Thyroid gland (tissue), 4 donors: ENCODE measurements at regions not wholly inside any gene's neighbourhood (a gene's known extent, or its start where the extent isn't known, plus 50 kb on each side); places are given as distances from the start of the nearest gene placed in this dataset.
"Not testable (repeated sequence)": the region's sequence is repeated elsewhere in the genome, so short reads cannot be mapped to it uniquely, and the experiment has no call there.

Experiments used
- DNase-seq, 2 donors: peaks; one replicate each; pipeline ENCODE4 v3.0.0-alpha.2; 2019
- H3K27ac ChIP-seq, 3 donors: fragments of 200-600 bp; sonication (generic); 1 replicate in 2 of 3; 2 replicates in 1 of 3; pipeline ENCODE4 v1.5.1; 2016 to 2019; ENCODE audit warnings: mild to moderate bottlenecking in 1 of 3, moderate library complexity in 1 of 3
- H3K27me3 ChIP-seq: fragments of 200-600 bp; sonication (generic); one replicate; pipeline ENCODE4 v1.5.1; 2019
- H3K36me3 ChIP-seq, 2 donors: fragments of 200-600 bp; sonication (generic); one replicate each; pipeline ENCODE4 v1.5.1; 2016 to 2019
- H3K4me1 ChIP-seq, 2 donors: fragments of 200-600 bp; sonication (generic); one replicate each; pipeline ENCODE4 v1.5.1; 2017 to 2019
- H3K4me3 ChIP-seq, 3 donors: fragments of 200-600 bp; sonication (generic); replicated peaks in 1 of 3; 1 replicate in 2 of 3; 2 replicates in 1 of 3; pipeline ENCODE4 v1.5.1; 2016; ENCODE audit warnings: mild to moderate bottlenecking in 1 of 3
- H3K9me3 ChIP-seq: fragments of 200-600 bp; sonication (generic); one replicate; pipeline ENCODE4 v1.5.1; 2017
- POLR2A ChIP-seq, 2 donors: fragments of 450-650 bp; IDR thresholded peaks; one replicate each; pipeline ENCODE4 v1.6.1; 2017; ENCODE audit warnings: antibody characterized with exemption in 2 of 2, mild to moderate bottlenecking in 2 of 2, moderate library complexity in 1 of 2
- WGBS, 2 donors: methylation state at CpG; one replicate each; pipeline ENCODE4 v1.1.5; 2017; 5-methylcytosine and 5-hydroxymethylcytosine counted together
- intact Hi-C: fragments of 100-400 bp; cut with DNase I; formaldehyde crosslinking; loops from one replicate; pipeline ENCODE4 v1.15.1; 2023
- TF ChIP-seq, protein P1 (sequence below), 6 experiments: fragments of 200-600 bp in 3 of 6; fragments of 450-650 bp in 3 of 6; sonication (generic) in 3 of 6; IDR thresholded peaks; one replicate each; pipeline ENCODE4 v1.5.1; 2016 to 2019; ENCODE audit warnings: antibody characterized with exemption in 6 of 6, mild to moderate bottlenecking in 2 of 6, inconsistent platforms in 1 of 6, moderate library complexity in 1 of 6

DNA sequence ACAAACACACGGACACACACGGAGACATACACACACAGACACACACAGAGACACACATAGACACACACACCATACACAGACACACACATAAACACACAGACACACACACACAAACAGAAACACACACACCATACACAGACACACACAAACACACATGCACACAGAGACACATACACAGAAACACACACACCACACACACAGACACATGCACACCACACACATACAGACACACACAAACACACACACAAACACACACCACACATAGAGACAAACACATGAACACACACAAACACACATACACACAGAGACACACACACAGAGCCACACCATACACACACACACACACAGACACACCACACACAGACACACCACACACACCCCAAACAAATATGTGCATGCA is 152.7 kb upstream of the FOXD4L5 start:
- no peaks in the 10 kb centered on the region for H3K4me1 ChIP-seq
- H3K36me3 ChIP-seq: no peaks in the 10 kb centered on the region
- intact Hi-C loops: no loop called here
- WGBS, 2 donors: 61 to 78% methylated on average over 2 of the region's 2 CpGs
- TF ChIP-seq, protein P1, sequence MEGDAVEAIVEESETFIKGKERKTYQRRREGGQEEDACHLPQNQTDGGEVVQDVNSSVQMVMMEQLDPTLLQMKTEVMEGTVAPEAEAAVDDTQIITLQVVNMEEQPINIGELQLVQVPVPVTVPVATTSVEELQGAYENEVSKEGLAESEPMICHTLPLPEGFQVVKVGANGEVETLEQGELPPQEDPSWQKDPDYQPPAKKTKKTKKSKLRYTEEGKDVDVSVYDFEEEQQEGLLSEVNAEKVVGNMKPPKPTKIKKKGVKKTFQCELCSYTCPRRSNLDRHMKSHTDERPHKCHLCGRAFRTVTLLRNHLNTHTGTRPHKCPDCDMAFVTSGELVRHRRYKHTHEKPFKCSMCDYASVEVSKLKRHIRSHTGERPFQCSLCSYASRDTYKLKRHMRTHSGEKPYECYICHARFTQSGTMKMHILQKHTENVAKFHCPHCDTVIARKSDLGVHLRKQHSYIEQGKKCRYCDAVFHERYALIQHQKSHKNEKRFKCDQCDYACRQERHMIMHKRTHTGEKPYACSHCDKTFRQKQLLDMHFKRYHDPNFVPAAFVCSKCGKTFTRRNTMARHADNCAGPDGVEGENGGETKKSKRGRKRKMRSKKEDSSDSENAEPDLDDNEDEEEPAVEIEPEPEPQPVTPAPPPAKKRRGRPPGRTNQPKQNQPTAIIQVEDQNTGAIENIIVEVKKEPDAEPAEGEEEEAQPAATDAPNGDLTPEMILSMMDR (IDR thresholded peaks at IDR 0.05): no peak
- TF ChIP-seq POLR2A (IDR thresholded peaks at IDR 0.05): no peak
- DNase-seq: no peak
- H3K9me3 ChIP-seq: no peaks in the 10 kb centered on the region
- H3K4me3 ChIP-seq: no peak overlapping the region
- no peak overlapping the region for H3K27ac ChIP-seq
- no peaks in the 10 kb centered on the region for H3K27me3 ChIP-seq

DNA sequence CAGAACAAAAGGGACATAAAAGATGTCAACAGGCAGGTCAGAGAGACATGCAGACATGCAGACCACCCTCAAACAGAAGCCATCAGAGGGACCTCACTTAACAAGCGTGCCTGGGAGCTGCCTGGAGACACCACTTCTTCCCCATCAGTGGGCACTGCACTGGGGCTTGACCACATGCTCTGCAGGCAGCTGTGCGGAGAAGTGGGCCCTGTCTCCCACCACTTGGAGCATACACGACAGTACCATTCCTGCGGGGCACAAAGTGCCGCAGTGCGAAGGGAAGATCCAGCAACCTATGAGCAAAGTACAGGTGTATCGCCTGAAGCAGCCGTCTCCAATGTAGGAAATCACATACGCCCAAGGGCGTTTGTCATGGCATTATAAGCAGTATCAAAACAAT is 150.5 kb upstream of the FOXD4L5 start:
- Histone ChIP-seq H3K9me3 (no peaks in the 10 kb centered on the region), H3K4me3 (no peak overlapping the region), H3K27me3 (no peaks in the 10 kb centered on the region), H3K27ac (no peak overlapping the region), H3K36me3 (no peaks in the 10 kb centered on the region), H3K4me1 (no peaks in the 10 kb centered on the region)
- WGBS, 2 donors: 86 to 88% methylated on average over 9 to 10 of the region's 10 CpGs
- no peak for DNase-seq
- TF ChIP-seq POLR2A (IDR thresholded peaks at IDR 0.05): no peak
- TF ChIP-seq, protein P1 (IDR thresholded peaks at IDR 0.05): no peak
- intact Hi-C loops: no loop called here

DNA sequence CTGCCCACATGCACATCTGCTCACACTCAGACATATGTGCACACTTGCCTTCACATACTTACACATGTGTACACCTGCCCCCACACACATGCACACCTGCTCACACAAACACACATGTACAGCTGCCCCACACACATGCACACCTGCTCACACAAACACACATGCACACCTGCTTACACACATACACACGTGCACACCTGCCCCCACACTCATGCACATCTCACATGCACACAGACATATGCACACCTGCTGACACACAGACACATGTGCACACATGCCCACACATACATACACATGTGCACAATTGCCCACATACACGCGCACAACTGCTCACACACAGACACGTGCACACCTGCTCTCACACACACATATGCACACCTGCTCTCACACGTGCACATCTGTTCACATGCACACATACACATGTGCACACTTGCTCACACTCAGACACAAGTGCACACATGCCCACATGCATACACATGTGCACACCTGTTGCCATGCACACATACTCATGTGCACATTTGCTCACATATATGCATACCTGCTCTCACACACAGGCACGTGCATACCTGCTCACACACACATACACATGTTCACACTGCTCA is 147.8 kb upstream of the FOXD4L5 start:
- no peaks in the 10 kb centered on the region for H3K4me1 ChIP-seq
- H3K9me3 ChIP-seq: no peaks in the 10 kb centered on the region
- H3K27ac ChIP-seq: no peak overlapping the region
- DNase-seq: no peak
- WGBS, 2 donors: 87 to 95% methylated on average over 6 of the region's 6 CpGs
- no peak overlapping the region for H3K4me3 ChIP-seq
- H3K27me3 ChIP-seq: no peaks in the 10 kb centered on the region
- no peaks in the 10 kb centered on the region for H3K36me3 ChIP-seq
- TF ChIP-seq, protein P1 (IDR thresholded peaks at IDR 0.05): no peak
- TF ChIP-seq POLR2A (IDR thresholded peaks at IDR 0.05): no peak
- intact Hi-C loops: no loop called here

DNA sequence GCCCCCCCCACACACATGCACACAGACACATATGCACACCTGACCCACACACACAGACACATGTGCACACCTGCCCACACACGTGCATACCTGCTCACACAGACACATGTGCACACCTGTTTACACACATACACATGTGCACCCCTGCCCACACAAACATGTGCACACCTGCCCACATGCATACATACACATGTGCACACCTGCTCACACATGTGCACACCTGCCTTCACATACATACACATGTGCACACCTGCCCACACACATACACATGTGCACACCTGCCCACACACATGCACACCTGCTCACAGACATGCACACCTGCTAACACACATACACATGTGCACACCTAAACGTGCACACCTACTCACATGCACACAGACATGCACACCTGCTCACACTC is 147.0 kb upstream of the FOXD4L5 start:
- Histone ChIP-seq H3K36me3 (no peaks in the 10 kb centered on the region), H3K9me3 (no peaks in the 10 kb centered on the region), H3K4me3 (no peak overlapping the region), H3K27ac (no peak overlapping the region), H3K27me3 (no peaks in the 10 kb centered on the region), H3K4me1 (no peaks in the 10 kb centered on the region)
- TF ChIP-seq, protein P1 (IDR thresholded peaks at IDR 0.05): no peak
- TF ChIP-seq POLR2A (IDR thresholded peaks at IDR 0.05): no peak
- intact Hi-C loops: no loop called here
- WGBS, 2 donors: 79 to 84% methylated on average over 2 of the region's 2 CpGs
- DNase-seq: no peak

DNA sequence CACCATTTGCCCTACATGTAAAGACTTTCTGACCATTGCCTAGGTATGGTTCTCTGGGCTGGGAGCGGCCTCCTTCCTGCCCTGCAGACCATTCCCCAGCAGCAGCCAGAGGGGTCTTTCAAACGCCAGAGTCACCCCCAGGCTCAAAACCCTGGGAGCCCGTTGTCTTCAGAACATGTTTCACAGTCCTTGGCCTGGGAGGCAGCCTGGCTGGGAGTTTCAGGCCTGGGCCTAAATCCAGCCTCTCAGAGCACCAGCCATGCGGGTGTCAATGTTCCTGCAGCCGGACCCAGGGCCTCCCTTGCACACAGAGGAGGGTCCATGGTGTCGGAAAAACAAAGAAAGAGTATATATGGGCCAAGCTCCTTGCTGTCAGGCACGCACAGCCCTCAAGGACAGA is 145.2 kb upstream of the FOXD4L5 start:
- no peak overlapping the region for H3K4me3 ChIP-seq
- TF ChIP-seq POLR2A (IDR thresholded peaks at IDR 0.05): no peak
- TF ChIP-seq, protein P1 (IDR thresholded peaks at IDR 0.05): no peak
- no peaks in the 10 kb centered on the region for H3K9me3 ChIP-seq
- no peaks in the 10 kb centered on the region for H3K27me3 ChIP-seq
- intact Hi-C loops: no loop called here
- no peak overlapping the region for H3K27ac ChIP-seq
- H3K36me3 ChIP-seq: no peaks in the 10 kb centered on the region
- no peak for DNase-seq
- WGBS, 2 donors: 64 to 73% methylated on average over 7 of the region's 7 CpGs
- H3K4me1 ChIP-seq: no peaks in the 10 kb centered on the region

DNA sequence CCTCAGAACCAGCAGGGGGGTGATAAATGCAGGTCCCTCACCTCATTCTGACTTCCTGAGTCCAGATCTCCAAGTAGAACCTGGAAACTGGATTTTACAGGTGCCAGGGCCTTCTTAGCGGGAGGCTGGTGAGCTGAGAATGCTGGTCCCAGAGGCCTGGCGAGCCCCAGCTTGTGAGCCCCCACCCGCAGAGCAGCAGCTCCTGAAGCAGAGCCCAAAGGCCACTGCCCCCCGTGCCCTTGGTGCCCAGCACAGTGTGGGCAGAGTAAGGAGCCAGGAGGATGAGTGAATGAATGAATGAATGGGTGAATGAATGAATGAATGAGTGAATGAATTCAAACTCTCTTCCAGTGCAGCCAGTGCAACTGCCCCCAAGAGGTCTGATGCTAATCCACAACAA is 142.4 kb upstream of the FOXD4L5 start:
- intact Hi-C loops, H3K9me3 ChIP-seq, H3K36me3 ChIP-seq, H3K4me3 ChIP-seq, H3K27ac ChIP-seq, DNase-seq, H3K4me1 ChIP-seq, H3K27me3 ChIP-seq: not testable (repeated sequence)
- 76 to 84% methylated on average over 3 to 4 of the region's 4 CpGs for WGBS, 2 donors

DNA sequence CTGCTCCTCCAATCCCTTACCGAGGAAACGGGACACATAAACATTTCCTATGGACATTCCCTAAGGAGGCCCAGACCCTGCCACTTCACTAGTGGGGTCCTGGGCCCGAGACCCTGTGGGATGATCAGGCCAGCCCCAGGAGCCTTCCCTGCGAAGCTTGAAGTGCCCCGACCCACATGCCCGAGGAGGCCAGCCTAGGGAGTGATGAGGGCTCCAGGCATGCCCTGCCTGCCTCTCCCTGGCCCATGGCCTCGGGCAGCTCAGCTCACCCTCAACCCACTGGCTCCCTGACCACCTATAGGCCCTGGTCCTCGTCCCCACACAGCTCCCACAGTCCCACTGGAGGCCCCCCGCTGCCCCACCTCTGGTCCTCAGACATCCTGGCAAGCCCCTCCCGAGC is 141.8 kb upstream of the FOXD4L5 start:
- DNase-seq, H3K4me1 ChIP-seq, H3K4me3 ChIP-seq, H3K9me3 ChIP-seq, H3K27ac ChIP-seq, H3K36me3 ChIP-seq, intact Hi-C loops, H3K27me3 ChIP-seq: not testable (repeated sequence)
- WGBS, 2 donors: 73 to 88% methylated on average over 3 to 5 of the region's 10 CpGs
